OCI-LY1 (cell line): ENCODE measurements at regions not wholly inside any gene's neighbourhood (a gene's known extent, or its start where the extent isn't known, plus 50 kb on each side); places are given as distances from the start of the nearest gene placed in this dataset.
"Not testable (repeated sequence)": the region's sequence is repeated elsewhere in the genome, so short reads cannot be mapped to it uniquely, and the experiment has no call there.

Experiments used
- H2AFZ ChIP-seq: fragments of 200-600 bp; sonication (generic), shearing (Covaris generic); 2 replicates; pipeline ENCODE4 v1.6.0; 2014; ENCODE audit warnings: antibody characterized with exemption, mild to moderate bottlenecking, low read length
- H3F3A ChIP-seq: fragments of 200-600 bp; sonication (generic), shearing (Covaris generic); 2 replicates; pipeline ENCODE4 v1.6.0; 2014; ENCODE audit warnings: mild to moderate bottlenecking, antibody characterized with exemption, low read length, moderate library complexity; ENCODE audit not compliant: insufficient read depth
- H3K27ac ChIP-seq: fragments of 200-600 bp; sonication (generic); 2 replicates; pipeline ENCODE4 v1.5.1; 2014; ENCODE audit warnings: low read length, mixed run types, mild to moderate bottlenecking, low read depth; ENCODE audit not compliant: poor library complexity, severe bottlenecking
- H3K27me3 ChIP-seq: fragments of 200-600 bp; sonication (generic); 2 replicates; pipeline ENCODE4 v1.6.0; 2014; ENCODE audit warnings: antibody characterized with exemption, mild to moderate bottlenecking, low read length, moderate library complexity; ENCODE audit not compliant: insufficient read depth
- H3K36me3 ChIP-seq: fragments of 200-600 bp; sonication (generic); 2 replicates; pipeline ENCODE4 v1.6.1; 2014; ENCODE audit warnings: mild to moderate bottlenecking, antibody characterized with exemption, low read length, moderate library complexity, mixed read lengths; ENCODE audit not compliant: insufficient read depth
- H3K4me1 ChIP-seq: fragments of 200-600 bp; sonication (generic); 2 replicates; pipeline ENCODE4 v1.5.1; 2014; ENCODE audit warnings: mild to moderate bottlenecking, low read length, moderate library complexity; ENCODE audit not compliant: insufficient read depth, severe bottlenecking
- H3K4me2 ChIP-seq: fragments of 200-600 bp; sonication (generic), shearing (Covaris generic); 2 replicates; pipeline ENCODE4 v1.6.1; 2014; ENCODE audit warnings: low read length
- H3K4me3 ChIP-seq: fragments of 200-600 bp; sonication (generic); 2 replicates; pipeline ENCODE4 v1.5.1; 2014; ENCODE audit warnings: low read length, low read depth, mild to moderate bottlenecking, mixed read lengths; ENCODE audit not compliant: poor library complexity, severe bottlenecking
- H3K79me2 ChIP-seq: fragments of 200-600 bp; shearing (Covaris generic); 2 replicates; pipeline ENCODE4 v1.6.1; 2016; ENCODE audit warnings: mixed run types, low read length, mixed read lengths; ENCODE audit not compliant: insufficient read depth
- H3K9ac ChIP-seq: fragments of 200-600 bp; sonication (generic), shearing (Covaris generic); 2 replicates; pipeline ENCODE4 v1.6.1; 2014; ENCODE audit warnings: mild to moderate bottlenecking, low read length, mixed read lengths
- H3K9me2 ChIP-seq: fragments of 200-600 bp; sonication (generic), shearing (Covaris generic); 2 replicates; pipeline ENCODE4 v1.6.1; 2014; ENCODE audit warnings: low read depth, mild to moderate bottlenecking, low read length, mixed read lengths
- H3K9me3 ChIP-seq: fragments of 200-600 bp; shearing (Covaris generic); 2 replicates; pipeline ENCODE4 v1.6.1; 2014; ENCODE audit warnings: low read length, mixed read lengths
- H4K20me1 ChIP-seq: fragments of 200-600 bp; sonication (generic), shearing (Covaris generic); 2 replicates; pipeline ENCODE4 v1.6.0; 2016; ENCODE audit warnings: mild to moderate bottlenecking, low read length; ENCODE audit not compliant: insufficient read depth
- CTCF ChIP-seq: fragments of 200-600 bp; sonication (generic), shearing (Covaris generic); IDR thresholded peaks from 2 replicates; pipeline ENCODE4 v1.5.1; 2017; ENCODE audit warnings: mild to moderate bottlenecking, antibody characterized with exemption, low read length, moderate library complexity, mixed read lengths
- EZH2 ChIP-seq: fragments of 200-600 bp; sonication (generic), shearing (Covaris generic); IDR thresholded peaks from 2 replicates; pipeline ENCODE4 v1.8.0; 2017; ENCODE audit warnings: borderline replicate concordance, mixed run types, mild to moderate bottlenecking, antibody characterized with exemption, low read length, moderate library complexity, mixed read lengths

DNA sequence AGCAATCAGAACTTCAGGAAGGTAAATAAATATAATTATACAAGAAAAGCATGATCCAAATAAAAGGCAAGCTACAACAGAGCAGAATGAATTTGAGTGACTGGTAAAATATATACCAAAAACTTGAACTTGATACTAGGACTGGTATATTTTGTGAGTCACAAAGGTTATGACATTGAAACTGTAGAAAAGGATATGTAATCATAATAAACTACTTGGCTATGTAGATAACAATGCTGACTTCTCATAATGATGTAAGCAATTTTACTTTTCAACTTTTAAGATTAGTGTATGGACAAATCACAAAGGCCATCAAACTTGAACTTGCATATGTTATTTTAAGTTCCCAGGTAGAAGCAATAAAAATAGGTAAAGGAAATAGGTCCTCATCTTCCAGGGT, 384.5 kb upstream of the NECTIN3 start:
- H4K20me1 ChIP-seq, result no peaks in the 10 kb centered on the region
- no peak overlapping the region for H3K4me3 ChIP-seq
- H3K9ac ChIP-seq, result no peak overlapping the region
- no peaks in the 10 kb centered on the region for H3K9me3 ChIP-seq
- TF ChIP-seq EZH2 (no peak), CTCF (no peak)
- H2AFZ ChIP-seq, result no peak overlapping the region
- no peaks in the 10 kb centered on the region for H3K36me3 ChIP-seq
- no peaks in the 10 kb centered on the region for H3F3A ChIP-seq
- H3K79me2 ChIP-seq, result no peaks in the 10 kb centered on the region
- H3K4me1 ChIP-seq, result no peaks in the 10 kb centered on the region
- H3K4me2 ChIP-seq, result no peak overlapping the region
- H3K9me2 ChIP-seq, result no peaks in the 10 kb centered on the region
- H3K27me3 ChIP-seq, result no peaks in the 10 kb centered on the region
- H3K27ac ChIP-seq, result no peak overlapping the region

- H2AFZ ChIP-seq, result no peak overlapping the region
- no peak overlapping the region for H3K9ac ChIP-seq
- no peak overlapping the region for H3K27ac ChIP-seq
- no peaks in the 10 kb centered on the region for H3K9me2 ChIP-seq
- no peaks in the 10 kb centered on the region for H3F3A ChIP-seq
- H3K27me3 ChIP-seq, result no peaks in the 10 kb centered on the region
- H3K9me3 ChIP-seq, result no peaks in the 10 kb centered on the region
- no peak overlapping the region for H3K4me3 ChIP-seq
- no peaks in the 10 kb centered on the region for H3K36me3 ChIP-seq
- no peaks in the 10 kb centered on the region for H4K20me1 ChIP-seq
- no peak for TF ChIP-seq CTCF
- TF ChIP-seq EZH2, result no peak
- H3K79me2 ChIP-seq, result no peaks in the 10 kb centered on the region
- H3K4me2 ChIP-seq, result no peak overlapping the region
- no peaks in the 10 kb centered on the region for H3K4me1 ChIP-seq
These were observed 373.7 kb upstream of the NECTIN3 start for GRCh38 chr3:110697961-110698360.

- not testable (repeated sequence) for H3F3A ChIP-seq, H2AFZ ChIP-seq
These were observed 367.3 kb upstream of the NECTIN3 start for GRCh38 chr3:110704332-110704731.

GRCh38 chr3:110708156-110708555, 363.5 kb upstream of the NECTIN3 start:
- Histone ChIP-seq H3K27ac (no peak overlapping the region), H3K79me2 (no peaks in the 10 kb centered on the region), H3K4me2 (no peak overlapping the region), H3K9me3 (no peaks in the 10 kb centered on the region), H3F3A (no peaks in the 10 kb centered on the region), H3K9me2 (no peaks in the 10 kb centered on the region), H3K4me3 (no peak overlapping the region), H3K4me1 (no peaks in the 10 kb centered on the region), H2AFZ (no peak overlapping the region), H4K20me1 (no peaks in the 10 kb centered on the region), H3K27me3 (no peaks in the 10 kb centered on the region), H3K9ac (no peak overlapping the region), H3K36me3 (no peaks in the 10 kb centered on the region)
- no peak for TF ChIP-seq EZH2
- no peak for TF ChIP-seq CTCF

More at GRCh38 chr3:110704332-110704731, 367.3 kb upstream of the NECTIN3 start:
- not testable (repeated sequence) for H3K27me3 ChIP-seq, H3K4me1 ChIP-seq, H4K20me1 ChIP-seq, H3K9me3 ChIP-seq, H3K79me2 ChIP-seq, H3K9me2 ChIP-seq, H3K27ac ChIP-seq, H3K4me2 ChIP-seq, H3K36me3 ChIP-seq, H3K4me3 ChIP-seq, H3K9ac ChIP-seq
